ENCODE measurements at regions not wholly inside any gene's neighbourhood (a gene's known extent, or its start where the extent isn't known, plus 50 kb on each side); places are given as distances from the start of the nearest gene placed in this dataset.

DNA sequence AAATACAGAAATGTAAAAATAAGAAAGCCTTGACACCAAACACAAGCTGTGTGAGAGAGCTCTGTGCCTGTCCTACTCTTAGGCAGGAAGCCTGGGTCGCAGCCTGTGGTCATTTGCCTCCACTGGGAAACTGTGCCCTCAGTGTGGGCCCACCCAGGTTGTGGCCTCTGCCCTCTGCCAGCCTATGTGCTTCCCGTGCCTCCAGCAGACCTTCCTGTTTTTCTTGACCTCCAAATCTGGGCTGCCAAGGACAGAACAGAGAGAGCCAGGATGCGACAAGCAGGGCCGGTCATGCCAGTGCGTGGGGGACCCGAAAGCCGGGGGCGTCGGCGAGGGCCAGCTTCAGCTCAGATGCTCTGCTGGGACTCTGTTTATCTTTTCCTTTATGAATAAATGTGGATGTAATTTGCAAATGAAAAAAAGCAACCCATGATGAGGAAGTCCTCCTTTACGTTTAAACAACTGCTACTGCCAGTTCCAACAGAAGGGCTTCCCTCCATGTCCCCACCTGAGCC, 189.2 kb upstream of the EXOC2 start:
- no peak for DNase-seq
- Histone ChIP-seq H3K27ac (no peak overlapping the region), H3K4me3 (ENCODE audit: low read depth, low read length) (no peak overlapping the region), H3K36me3 (replicated peaks) (no peaks in the 10 kb centered on the region), H3K27me3 (replicated peaks) (no peaks in the 10 kb centered on the region)
- TF ChIP-seq, protein P1, sequence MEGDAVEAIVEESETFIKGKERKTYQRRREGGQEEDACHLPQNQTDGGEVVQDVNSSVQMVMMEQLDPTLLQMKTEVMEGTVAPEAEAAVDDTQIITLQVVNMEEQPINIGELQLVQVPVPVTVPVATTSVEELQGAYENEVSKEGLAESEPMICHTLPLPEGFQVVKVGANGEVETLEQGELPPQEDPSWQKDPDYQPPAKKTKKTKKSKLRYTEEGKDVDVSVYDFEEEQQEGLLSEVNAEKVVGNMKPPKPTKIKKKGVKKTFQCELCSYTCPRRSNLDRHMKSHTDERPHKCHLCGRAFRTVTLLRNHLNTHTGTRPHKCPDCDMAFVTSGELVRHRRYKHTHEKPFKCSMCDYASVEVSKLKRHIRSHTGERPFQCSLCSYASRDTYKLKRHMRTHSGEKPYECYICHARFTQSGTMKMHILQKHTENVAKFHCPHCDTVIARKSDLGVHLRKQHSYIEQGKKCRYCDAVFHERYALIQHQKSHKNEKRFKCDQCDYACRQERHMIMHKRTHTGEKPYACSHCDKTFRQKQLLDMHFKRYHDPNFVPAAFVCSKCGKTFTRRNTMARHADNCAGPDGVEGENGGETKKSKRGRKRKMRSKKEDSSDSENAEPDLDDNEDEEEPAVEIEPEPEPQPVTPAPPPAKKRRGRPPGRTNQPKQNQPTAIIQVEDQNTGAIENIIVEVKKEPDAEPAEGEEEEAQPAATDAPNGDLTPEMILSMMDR (IDR thresholded peaks at IDR 0.05; ENCODE audit: low read depth, low read length, missing control alignments): no peak
- in situ Hi-C loops (cut with HindIII; ENCODE audit: low pct_ligation_motif_present, low sequenced_read_pairs): no loop called here

DNA sequence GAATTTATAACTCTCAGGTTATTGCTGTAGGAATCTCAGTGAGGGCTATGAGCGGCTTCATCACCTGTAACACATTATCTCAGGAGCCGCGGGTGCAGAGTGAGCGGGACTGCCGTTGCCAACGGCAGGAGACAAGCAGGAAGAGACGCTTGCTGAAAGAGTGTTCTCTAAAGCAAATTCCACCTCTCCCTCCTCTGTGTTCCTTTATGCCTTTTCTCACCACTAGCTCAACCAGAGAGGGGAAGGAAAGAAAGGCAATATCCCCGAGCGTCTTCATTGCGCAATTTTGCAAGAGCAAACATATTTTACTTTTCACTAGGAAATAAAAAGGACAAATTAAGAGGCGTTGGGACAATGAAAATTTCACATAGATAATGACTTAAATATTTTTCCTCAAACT, 185.2 kb upstream of the EXOC2 start:
- no peak overlapping the region for H3K27ac ChIP-seq
- H3K36me3 ChIP-seq (replicated peaks): no peaks in the 10 kb centered on the region
- no peak for DNase-seq
- no peaks in the 10 kb centered on the region for H3K27me3 ChIP-seq (replicated peaks)
- TF ChIP-seq, protein P1 (IDR thresholded peaks at IDR 0.05; ENCODE audit: low read depth, low read length, missing control alignments): no peak
- in situ Hi-C loops (cut with HindIII; ENCODE audit: low pct_ligation_motif_present, low sequenced_read_pairs): no loop called here
- H3K4me3 ChIP-seq (ENCODE audit: low read depth, low read length): no peak overlapping the region

DNA sequence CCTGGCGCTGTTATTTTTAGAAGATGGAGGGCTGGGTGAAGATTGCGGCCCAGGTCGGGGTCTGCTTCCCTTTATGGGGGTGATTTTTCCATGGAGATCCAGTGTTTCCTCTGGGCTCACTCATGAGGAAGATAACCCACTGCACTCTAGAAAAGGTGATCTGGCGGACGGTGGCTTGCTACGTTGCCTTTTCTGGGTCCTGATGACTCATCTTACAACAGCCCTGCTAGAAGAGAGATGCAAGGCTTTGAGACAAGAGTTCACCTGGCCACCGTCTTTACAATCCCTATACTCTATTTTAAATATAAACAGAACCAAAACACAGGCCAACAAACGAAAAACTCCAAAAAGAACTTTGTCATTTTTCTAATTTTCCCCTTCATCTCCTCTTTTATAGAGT, 182.1 kb upstream of the EXOC2 start:
- no peak overlapping the region for H3K4me3 ChIP-seq (ENCODE audit: low read depth, low read length)
- H3K27me3 ChIP-seq (replicated peaks): no peaks in the 10 kb centered on the region
- DNase-seq: no peak
- H3K36me3 ChIP-seq (replicated peaks): no peaks in the 10 kb centered on the region
- H3K27ac ChIP-seq: no peak overlapping the region
- TF ChIP-seq, protein P1 (IDR thresholded peaks at IDR 0.05; ENCODE audit: low read depth, low read length, missing control alignments): no peak
- in situ Hi-C loops (cut with HindIII; ENCODE audit: low pct_ligation_motif_present, low sequenced_read_pairs): no loop called here

DNA sequence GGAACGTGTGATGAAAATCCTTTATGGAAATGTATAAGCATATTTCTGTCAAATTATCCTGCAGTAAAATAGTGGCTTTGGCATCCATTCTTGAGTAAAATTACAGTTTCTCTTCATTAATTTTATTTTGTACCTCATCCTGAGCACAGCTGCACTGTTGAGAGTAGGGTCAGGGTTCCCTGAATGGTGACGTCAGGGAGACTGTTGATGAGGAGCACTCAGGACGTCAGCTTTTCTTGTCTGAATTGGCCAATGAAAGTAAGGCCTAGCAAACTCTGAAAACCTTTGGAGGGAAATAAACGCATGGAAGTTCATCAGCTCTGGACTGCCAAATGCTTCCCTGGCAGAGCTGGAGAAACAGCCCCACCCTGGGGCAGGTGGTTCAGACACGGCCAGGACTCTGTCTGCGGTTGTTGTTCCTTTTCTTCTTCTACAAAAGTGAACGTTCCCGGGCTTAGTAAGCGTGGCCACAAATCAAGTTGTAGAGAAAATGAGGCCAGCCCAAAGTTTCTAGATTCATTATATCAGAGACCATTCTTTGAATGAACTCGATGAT, 179.7 kb upstream of the EXOC2 start:
- Histone ChIP-seq H3K27me3 (replicated peaks) (no peaks in the 10 kb centered on the region), H3K27ac (no peak overlapping the region), H3K4me3 (ENCODE audit: low read depth, low read length) (no peak overlapping the region), H3K36me3 (replicated peaks) (no peaks in the 10 kb centered on the region)
- DNase-seq: no peak
- in situ Hi-C loops (cut with HindIII; ENCODE audit: low pct_ligation_motif_present, low sequenced_read_pairs): no loop called here
- TF ChIP-seq, protein P1 (IDR thresholded peaks at IDR 0.05; ENCODE audit: low read depth, low read length, missing control alignments): no peak

DNA sequence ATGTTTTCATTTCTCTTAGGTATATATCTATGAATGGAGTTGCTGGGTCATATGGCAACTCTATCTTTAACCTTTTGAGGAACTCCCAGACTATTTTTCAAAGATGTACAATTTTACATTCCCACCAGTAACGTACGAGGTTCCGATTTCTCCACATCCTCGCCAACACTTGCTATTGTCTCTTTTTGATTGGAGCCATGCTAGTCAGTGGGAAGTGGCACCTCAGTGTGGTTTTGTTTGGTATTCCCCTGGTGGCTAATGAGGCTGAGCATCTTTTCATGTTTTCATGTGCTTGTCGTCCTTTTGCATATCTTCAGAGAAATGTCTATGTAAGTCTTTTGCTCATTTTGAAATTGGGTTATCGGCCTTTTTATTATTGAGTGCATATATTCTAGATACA, 178.6 kb upstream of the EXOC2 start:
- H3K27me3 ChIP-seq (replicated peaks): no peaks in the 10 kb centered on the region
- TF ChIP-seq, protein P1 (IDR thresholded peaks at IDR 0.05; ENCODE audit: low read depth, low read length, missing control alignments): no peak
- no peak overlapping the region for H3K4me3 ChIP-seq (ENCODE audit: low read depth, low read length)
- in situ Hi-C loops (cut with HindIII; ENCODE audit: low pct_ligation_motif_present, low sequenced_read_pairs): no loop called here
- no peak for DNase-seq
- H3K27ac ChIP-seq: no peak overlapping the region
- H3K36me3 ChIP-seq (replicated peaks): no peaks in the 10 kb centered on the region

DNA sequence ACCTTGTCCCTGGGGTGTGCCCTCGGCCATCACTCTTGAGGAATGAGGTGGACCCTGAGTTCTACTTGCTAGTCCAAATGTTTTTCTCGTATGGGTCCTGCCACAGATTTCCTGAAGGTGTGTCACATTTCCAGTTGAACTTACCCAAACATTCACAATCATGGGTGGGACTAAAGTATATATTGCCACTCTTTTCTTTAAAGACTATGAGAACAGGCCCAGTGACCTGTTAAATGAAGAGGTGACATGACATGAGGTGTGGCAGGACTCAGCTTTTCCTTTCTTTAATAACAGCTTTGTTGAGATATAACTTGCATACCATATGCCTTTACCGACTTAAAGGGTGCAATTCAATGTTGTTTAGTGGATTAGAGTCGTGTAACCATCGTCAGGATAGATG, 177.2 kb upstream of the EXOC2 start:
- Histone ChIP-seq H3K4me3 (ENCODE audit: low read depth, low read length) (no peak overlapping the region), H3K27ac (no peak overlapping the region), H3K36me3 (replicated peaks) (no peaks in the 10 kb centered on the region), H3K27me3 (replicated peaks) (no peaks in the 10 kb centered on the region)
- in situ Hi-C loops (cut with HindIII; ENCODE audit: low pct_ligation_motif_present, low sequenced_read_pairs): no loop called here
- DNase-seq: no peak
- TF ChIP-seq, protein P1 (IDR thresholded peaks at IDR 0.05; ENCODE audit: low read depth, low read length, missing control alignments): no peak
